Heart left ventricle (tissue), 16 donors: ENCODE measurements at regions not wholly inside any gene's neighbourhood (a gene's known extent, or its start where the extent isn't known, plus 50 kb on each side); places are given as distances from the start of the nearest gene placed in this dataset.
A peak's percentile ranks its signal among the peaks of the same experiment; 100 is the strongest.

Experiments
- ATAC-seq, 4 donors: fragments of 200-7000 bp; cut with Tn5 transposase; one replicate each; pipeline ENCODE4 v1.9.1; 2020 to 2022; ENCODE audit warnings: moderate library complexity in 4 of 4, mild to moderate bottlenecking in 3 of 4, moderate number of reproducible peaks in 1 of 4
- DNase-seq, 5 donors: peaks; one replicate each; pipeline ENCODE4 v3.0.0-alpha.2; 2020
- H3K27ac ChIP-seq, 12 donors: fragments of 200-600 bp; sonication (generic) in 4 of 12; one replicate each; pipeline versions ENCODE4 v1.5.0 to v1.8.0; 2016 to 2022; ENCODE audit warnings: mild to moderate bottlenecking in 2 of 12
- H3K27me3 ChIP-seq, 9 donors: fragments of 200-600 bp; sonication (generic) in 2 of 9; one replicate each; pipeline versions ENCODE4 v1.5.1 to v1.8.0; 2016 to 2022; ENCODE audit warnings: mild to moderate bottlenecking in 3 of 9
- H3K36me3 ChIP-seq, 9 donors: fragments of 200-600 bp; sonication (generic) in 2 of 9; one replicate each; pipeline versions ENCODE4 v1.5.0 to v1.8.0; 2018 to 2022; ENCODE audit warnings: mild to moderate bottlenecking in 2 of 9
- H3K4me1 ChIP-seq, 12 donors: fragments of 200-600 bp; sonication (generic) in 4 of 12; one replicate each; pipeline versions ENCODE4 v1.5.0 to v1.8.0; 2016 to 2022; ENCODE audit warnings: mild to moderate bottlenecking in 3 of 12
- H3K4me3 ChIP-seq, 12 donors: fragments of 200-600 bp; sonication (generic) in 4 of 12; one replicate each; pipeline versions ENCODE4 v1.5.0 to v1.8.0; 2017 to 2022; ENCODE audit warnings: mild to moderate bottlenecking in 9 of 12, moderate library complexity in 4 of 12
- H3K9me3 ChIP-seq, 12 donors: fragments of 200-600 bp; sonication (generic) in 4 of 12; one replicate each; pipeline versions ENCODE4 v1.5.0 to v1.8.0; 2016 to 2022; ENCODE audit warnings: mild to moderate bottlenecking in 1 of 12
- POLR2A ChIP-seq, 2 donors: fragments of 450-650 bp; IDR thresholded peaks; one replicate each; pipeline ENCODE4 v1.6.1; 2017; ENCODE audit warnings: antibody characterized with exemption in 2 of 2, mild to moderate bottlenecking in 2 of 2, moderate library complexity in 2 of 2
- WGBS, 4 donors: extraction: QIAGEN DNeasy Blood & Tissue Kit in 2 of 4; methylation state at CpG; one replicate each; pipeline versions ENCODE4 v1.1.5 to v1.1.7; 2013 to 2018; 5-methylcytosine and 5-hydroxymethylcytosine counted together
- intact Hi-C, 10 donors: fragments of 100-400 bp; cut with DNase I; formaldehyde crosslinking; loops; one replicate each; pipeline versions ENCODE4 v1.11.1 to v1.14.2; 2022
- TF ChIP-seq, protein P1 (sequence below), 12 donors: fragments of 200-600 bp; sonication (generic) in 4 of 12; IDR thresholded peaks; one replicate each; pipeline versions ENCODE4 v1.5.0 to v1.8.0; 2018 to 2022; ENCODE audit warnings: antibody characterized with exemption in 12 of 12, mild to moderate bottlenecking in 5 of 12
- donor health status: ischemic (EF 13 %, LVEDD 7.1; RV severe dilation, severe dysfunction).
- donor health status: healthy with polysubstance abuse.
- donor health status: DM: no; HTN: yes; CAD: no.
- donor health status: DM: no; HTN: no; CAD: no.
- donor health status: ischemic (EF 25% LVEDD 6.9; RV normal size, moderate dysfunction).
- donor health status: ischemic (EF 25% LVEDD 5.7; RV mildly dilated, moderate dysfunction).
- donor health status: healthy.
- donor health status: DM: yes; HTN: yes; CAD: no.
- donor health status: ischemic (EF 35%, LVEDD 5.7; RV mildly dilated, moderate dysfunction).
- donor health status: nonischemic (EF 11% LVEDD 7.7; RV severe dilation, severe dysfunction).
- donor health status: DM: yes; HTN: yes; CAD: no.
- donor health status: PGD.
- donor health status: ischemic (EF 29% LVEDD 5.4; RV normal size, mild dysfunction).
- donor health status: nonischemic (EF 23%, LVEDD 6.1; RV moderate dilation, normal function).

DNA sequence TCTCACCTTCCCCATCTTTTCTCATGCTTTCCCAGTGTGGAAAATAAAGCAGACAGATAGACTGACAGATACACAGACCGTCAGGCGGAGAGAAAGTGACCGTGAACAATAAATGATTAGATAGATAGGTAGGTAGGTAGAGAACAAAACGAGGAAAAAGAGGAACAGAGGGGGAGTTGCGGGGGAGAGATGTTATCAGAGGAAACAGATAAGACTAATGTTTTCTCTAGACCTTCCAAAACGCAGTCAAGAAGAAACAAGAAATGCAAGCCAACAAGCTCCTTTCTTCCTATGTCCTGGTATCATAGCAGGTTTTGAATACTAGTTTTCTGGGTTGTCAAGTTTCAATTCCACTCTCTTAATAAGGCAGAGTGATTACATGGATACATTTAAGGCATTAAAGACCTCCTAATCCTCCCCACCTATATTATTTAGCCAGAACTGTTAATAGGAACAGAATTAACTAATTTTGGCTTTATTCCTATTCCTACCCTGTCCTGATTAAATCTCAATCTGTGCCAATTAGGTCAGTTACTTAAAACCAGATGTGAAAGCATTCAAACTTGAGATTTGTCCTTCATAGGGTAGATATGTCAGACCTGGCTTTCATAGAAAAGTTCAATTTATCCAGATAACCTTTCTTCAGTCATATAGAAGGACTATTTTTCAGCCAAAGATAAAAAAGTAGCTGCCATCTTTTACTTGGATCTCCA is 89.0 kb upstream of the PTPRR start:
- 48 to 56% (median 51%) methylated on average over 6 of the region's 6 CpGs for WGBS, 4 donors
- H3K4me1 ChIP-seq: no peaks in the 10 kb centered on the region
- ATAC-seq (no peak), DNase-seq (no peak)
- intact Hi-C loops: loop anchor here in 7 of 10 donors (5.0 to 10.0 kb wide), 3 partner anchors 272 to 277 kb away; no protein-coding TSS in a partner anchor
- TF ChIP-seq, protein P1, sequence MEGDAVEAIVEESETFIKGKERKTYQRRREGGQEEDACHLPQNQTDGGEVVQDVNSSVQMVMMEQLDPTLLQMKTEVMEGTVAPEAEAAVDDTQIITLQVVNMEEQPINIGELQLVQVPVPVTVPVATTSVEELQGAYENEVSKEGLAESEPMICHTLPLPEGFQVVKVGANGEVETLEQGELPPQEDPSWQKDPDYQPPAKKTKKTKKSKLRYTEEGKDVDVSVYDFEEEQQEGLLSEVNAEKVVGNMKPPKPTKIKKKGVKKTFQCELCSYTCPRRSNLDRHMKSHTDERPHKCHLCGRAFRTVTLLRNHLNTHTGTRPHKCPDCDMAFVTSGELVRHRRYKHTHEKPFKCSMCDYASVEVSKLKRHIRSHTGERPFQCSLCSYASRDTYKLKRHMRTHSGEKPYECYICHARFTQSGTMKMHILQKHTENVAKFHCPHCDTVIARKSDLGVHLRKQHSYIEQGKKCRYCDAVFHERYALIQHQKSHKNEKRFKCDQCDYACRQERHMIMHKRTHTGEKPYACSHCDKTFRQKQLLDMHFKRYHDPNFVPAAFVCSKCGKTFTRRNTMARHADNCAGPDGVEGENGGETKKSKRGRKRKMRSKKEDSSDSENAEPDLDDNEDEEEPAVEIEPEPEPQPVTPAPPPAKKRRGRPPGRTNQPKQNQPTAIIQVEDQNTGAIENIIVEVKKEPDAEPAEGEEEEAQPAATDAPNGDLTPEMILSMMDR (IDR thresholded peaks at IDR 0.05): no peak
- TF ChIP-seq POLR2A (IDR thresholded peaks at IDR 0.05): no peak
- no peaks in the 10 kb centered on the region for H3K9me3 ChIP-seq
- no peaks in the 10 kb centered on the region for H3K27me3 ChIP-seq
- no peaks in the 10 kb centered on the region for H3K36me3 ChIP-seq
- no peak overlapping the region for H3K4me3 ChIP-seq
- H3K27ac ChIP-seq: no peak overlapping the region

DNA sequence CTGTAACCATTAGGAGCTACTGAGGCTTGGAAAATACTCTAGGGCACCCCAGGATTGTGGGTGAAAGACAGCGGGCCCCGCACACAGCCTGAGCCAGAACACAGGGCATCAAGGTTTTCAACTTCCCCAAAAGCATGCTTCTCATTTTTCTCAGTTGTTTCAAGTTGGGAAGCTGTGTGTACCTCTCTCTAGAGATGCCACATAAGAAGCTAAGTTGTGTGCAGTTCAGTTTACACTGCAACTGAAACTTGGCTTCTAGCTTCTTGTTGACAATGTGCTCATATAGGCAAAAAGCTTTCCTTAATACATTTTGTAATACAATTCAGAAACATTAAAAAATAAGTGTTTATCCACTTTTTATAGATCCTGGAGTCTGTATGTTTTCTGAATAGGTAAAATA is 88.1 kb upstream of the PTPRR start:
- no peaks in the 10 kb centered on the region for H3K9me3 ChIP-seq
- DNase-seq: no peak
- no peak overlapping the region for H3K27ac ChIP-seq
- no peak for ATAC-seq
- H3K4me1 ChIP-seq: no peaks in the 10 kb centered on the region
- intact Hi-C loops: no loop called here
- no peaks in the 10 kb centered on the region for H3K27me3 ChIP-seq
- no peak overlapping the region for H3K4me3 ChIP-seq
- 85 to 100% (median 88%) methylated on average over 2 of the region's 2 CpGs for WGBS, 4 donors
- no peak for TF ChIP-seq POLR2A (IDR thresholded peaks at IDR 0.05)
- TF ChIP-seq, protein P1 (IDR thresholded peaks at IDR 0.05): no peak
- no peaks in the 10 kb centered on the region for H3K36me3 ChIP-seq

DNA sequence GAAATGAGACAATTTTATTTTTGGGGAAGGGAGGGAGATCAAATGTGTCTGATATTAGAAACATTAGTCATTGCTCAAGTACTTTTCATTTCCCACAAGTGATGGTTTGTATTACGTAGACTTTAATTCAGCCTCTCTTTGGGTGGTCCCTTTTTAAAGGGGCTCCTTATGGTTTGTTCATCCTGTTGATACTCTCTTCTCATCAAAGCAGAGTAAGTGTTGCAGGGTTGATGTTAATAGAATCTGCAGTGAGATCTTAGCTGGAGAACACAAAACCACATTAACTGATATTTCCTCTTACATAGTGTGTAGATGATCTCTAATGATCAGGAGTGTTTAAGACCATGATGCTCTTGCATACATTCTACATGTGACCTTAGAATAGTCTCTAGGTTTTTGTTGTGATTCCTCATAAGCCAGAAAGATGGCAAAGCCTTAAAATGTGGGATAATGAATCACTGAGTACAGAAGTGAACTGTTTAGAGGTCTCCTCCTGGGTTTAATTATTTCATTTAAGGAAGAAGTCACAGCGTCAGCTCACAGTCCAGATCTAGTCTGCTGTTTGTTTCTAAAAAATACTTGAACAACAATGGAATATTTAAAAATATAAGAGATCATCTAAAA is 87.4 kb upstream of the PTPRR start:
- intact Hi-C loops: no loop called here
- ATAC-seq: peak in 2 of 4 donors; percentile 36 to 46
- 72 to 85% (median 80%) methylated on average over 2 of the region's 2 CpGs for WGBS, 4 donors

DNA sequence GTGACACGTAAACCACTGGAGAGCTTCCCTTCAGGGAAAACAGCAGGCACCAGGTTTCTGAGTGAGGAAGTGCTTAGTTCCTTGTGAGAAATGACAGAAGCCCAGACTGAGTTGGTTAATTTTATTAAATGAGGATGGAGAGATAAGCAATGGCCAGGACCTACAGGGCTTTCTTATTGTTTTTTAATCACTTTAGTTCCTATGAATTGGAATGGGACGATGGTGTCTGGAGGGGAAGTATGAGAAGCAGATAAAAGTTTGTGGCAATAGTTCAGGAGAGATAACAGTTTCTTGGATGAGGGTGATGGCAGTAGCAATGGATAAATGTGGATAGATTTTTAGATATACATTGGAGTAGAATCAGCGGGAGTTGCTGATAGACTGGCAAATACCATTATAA is 86.5 kb upstream of the PTPRR start:
- Histone ChIP-seq H3K4me3 (no peak overlapping the region), H3K27ac (no peak overlapping the region), H3K27me3 (no peaks in the 10 kb centered on the region), H3K4me1 (no peaks in the 10 kb centered on the region), H3K9me3 (no peaks in the 10 kb centered on the region), H3K36me3 (no peaks in the 10 kb centered on the region)
- DNase-seq (no peak), ATAC-seq (no peak)
- no peak for TF ChIP-seq POLR2A (IDR thresholded peaks at IDR 0.05)
- TF ChIP-seq, protein P1 (IDR thresholded peaks at IDR 0.05): no peak
- WGBS, 4 donors: 48 to 62% (median 56%) methylated on average over 3 of the region's 3 CpGs
- intact Hi-C loops: no loop called here

More for the DNA sequence above, 87.4 kb upstream of the PTPRR start:
- Histone ChIP-seq H3K27ac (no peak overlapping the region), H3K27me3 (no peaks in the 10 kb centered on the region), H3K4me1 (no peaks in the 10 kb centered on the region), H3K9me3 (no peaks in the 10 kb centered on the region), H3K4me3 (no peak overlapping the region), H3K36me3 (no peaks in the 10 kb centered on the region)
- TF ChIP-seq POLR2A (IDR thresholded peaks at IDR 0.05): no peak
- TF ChIP-seq, protein P1 (IDR thresholded peaks at IDR 0.05): no peak
- no peak for DNase-seq
